HEK293 (cell line): ENCODE measurements at regions not wholly inside any gene's neighbourhood (a gene's known extent, or its start where the extent isn't known, plus 50 kb on each side); places are given as distances from the start of the nearest gene placed in this dataset.
"Not testable (repeated sequence)": the region's sequence is repeated elsewhere in the genome, so short reads cannot be mapped to it uniquely, and the experiment has no call there.

Experiments
- CTCF ChIA-PET: fragments of 350-600 bp; formaldehyde crosslinking; extraction: SDS; loops from one replicate; lab custom pipeline; 2021; ENCODE audit warnings: antibody characterized with exemption; lab: Yijun Ruan, JAX
- POLR2A ChIA-PET: fragments of 300-600 bp; formaldehyde crosslinking; extraction: SDS; loops from one replicate; lab custom pipeline; 2020; ENCODE audit warnings: antibody characterized with exemption, inconsistent platforms; lab: Yijun Ruan, JAX
- H3K27ac ChIP-seq: fragments of 200-500 bp; sonication (Bioruptor generic); 2 replicates; pipeline ENCODE4 v1.5.1; 2014; ENCODE audit warnings: low read depth, low read length, control low read depth, inconsistent platforms; ENCODE audit errors: extremely low read depth
- H3K36me3 ChIP-seq, 2 experiments: fragments of 200-500 bp in 1 of 2; sonication (Bioruptor generic) in 1 of 2; 1 replicate in 1 of 2; 2 replicates in 1 of 2; pipeline ENCODE4 v1.5.1; 2014 to 2017; ENCODE audit warnings: inconsistent platforms in 2 of 2, low read length in 2 of 2; ENCODE audit not compliant: control insufficient read depth in 2 of 2, insufficient read depth in 1 of 2
- H3K4me1 ChIP-seq: fragments of 200-500 bp; sonication (Bioruptor generic); 2 replicates; pipeline ENCODE4 v1.5.1; 2014; ENCODE audit warnings: mild to moderate bottlenecking, low read length, inconsistent platforms; ENCODE audit not compliant: control insufficient read depth, insufficient read depth
- H3K4me3 ChIP-seq: 2 replicates; pipeline ENCODE4 v1.5.1; 2011; ENCODE audit warnings: low read depth, mild to moderate bottlenecking, control low read depth, low read length, moderate library complexity
- H3K9me3 ChIP-seq: fragments of 200-500 bp; sonication (Bioruptor generic); 2 replicates; pipeline ENCODE4 v1.5.1; 2014; ENCODE audit warnings: low read depth, low read length, inconsistent platforms; ENCODE audit not compliant: control insufficient read depth, insufficient read depth
- GLIS2 ChIP-seq: fragments of 450-650 bp; formaldehyde crosslinking; IDR thresholded peaks from 2 replicates; pipeline ENCODE4 v1.5.1; 2016; ENCODE audit warnings: missing biosample characterization, missing genetic modification characterization
- HIC1 ChIP-seq: fragments of 450-650 bp; formaldehyde crosslinking; IDR thresholded peaks from 2 replicates; pipeline ENCODE4 v1.5.1; 2016; ENCODE audit warnings: missing biosample characterization, missing genetic modification characterization
- HOXA7 ChIP-seq: sonication (generic); formaldehyde crosslinking; IDR thresholded peaks from 2 replicates; pipeline ENCODE4 v1.8.1; 2022; ENCODE audit warnings: missing genetic modification reagents, borderline replicate concordance
- WT1 ChIP-seq: fragments of 450-650 bp; formaldehyde crosslinking; IDR thresholded peaks from 2 replicates; pipeline ENCODE4 v1.5.1; 2016; ENCODE audit warnings: missing biosample characterization, missing genetic modification characterization
- YY1 ChIP-seq: fragments of 450-650 bp; formaldehyde crosslinking; IDR thresholded peaks from 2 replicates; pipeline ENCODE4 v1.5.1; 2018; ENCODE audit warnings: missing biosample characterization, missing genetic modification characterization
- ZEB2 ChIP-seq: fragments of 450-650 bp; formaldehyde crosslinking; IDR thresholded peaks from 2 replicates; pipeline ENCODE4 v1.5.1; 2016; ENCODE audit warnings: missing biosample characterization, missing genetic modification characterization
- ZNF175 ChIP-seq: fragments of 450-650 bp; formaldehyde crosslinking; IDR thresholded peaks from 2 replicates; pipeline ENCODE4 v1.5.1; 2016; ENCODE audit warnings: missing biosample characterization, missing genetic modification characterization
- ZNF354C ChIP-seq: fragments of 450-650 bp; formaldehyde crosslinking; IDR thresholded peaks from 2 replicates; pipeline ENCODE4 v1.5.1; 2016; ENCODE audit warnings: missing biosample characterization, missing genetic modification characterization, low read depth, borderline replicate concordance
- ZNF398 ChIP-seq: fragments of 450-650 bp; formaldehyde crosslinking; IDR thresholded peaks from 2 replicates; pipeline ENCODE4 v1.5.1; 2017; ENCODE audit warnings: missing biosample characterization, missing genetic modification characterization
- ZNF433 ChIP-seq: fragments of 450-650 bp; formaldehyde crosslinking; IDR thresholded peaks from 2 replicates; pipeline ENCODE4 v1.5.1; 2016; ENCODE audit warnings: missing biosample characterization, missing genetic modification characterization, low read depth
- ZNF513 ChIP-seq: fragments of 450-650 bp; IDR thresholded peaks from 2 replicates; pipeline ENCODE4 v1.5.1; 2018; ENCODE audit warnings: missing biosample characterization, missing genetic modification characterization
- ZNF544 ChIP-seq: fragments of 450-650 bp; formaldehyde crosslinking; IDR thresholded peaks from 2 replicates; pipeline ENCODE4 v1.5.0; 2017; ENCODE audit warnings: missing biosample characterization, missing genetic modification characterization
- ZNF549 ChIP-seq: fragments of 450-650 bp; IDR thresholded peaks from 2 replicates; pipeline ENCODE4 v1.5.1; 2018; ENCODE audit warnings: missing biosample characterization, missing genetic modification characterization, mild to moderate bottlenecking, inconsistent platforms, moderate library complexity
- ZNF558 ChIP-seq: fragments of 450-650 bp; formaldehyde crosslinking; IDR thresholded peaks from 2 replicates; pipeline ENCODE4 v1.5.1; 2016; ENCODE audit warnings: missing biosample characterization, missing genetic modification characterization
- ZNF596 ChIP-seq: fragments of 450-650 bp; IDR thresholded peaks from 2 replicates; pipeline ENCODE4 v1.5.0; 2018; ENCODE audit warnings: missing biosample characterization, mild to moderate bottlenecking, missing genetic modification characterization, moderate library complexity
- TF ChIP-seq, protein P1 (sequence below): fragments of 450-650 bp; IDR thresholded peaks from 2 replicates; pipeline ENCODE4 v1.5.1; 2018; ENCODE audit warnings: missing biosample characterization, mild to moderate bottlenecking, missing genetic modification characterization

- TF ChIP-seq ZNF398 (tag by site-specific recombination), result no peak
- TF ChIP-seq HIC1 (tag by site-specific recombination), result no peak
Observed at GRCh38 chr2:44104855-44105271, 63.8 kb upstream of the PPM1B start.

GRCh38 chr2:44106509-44106908, 62.2 kb upstream of the PPM1B start:
- H3K4me1 ChIP-seq, CTCF ChIA-PET, H3K36me3 ChIP-seq, POLR2A ChIA-PET, H3K4me3 ChIP-seq, H3K9me3 ChIP-seq, H3K27ac ChIP-seq: not testable (repeated sequence)

More at GRCh38 chr2:44104855-44105271, 63.8 kb upstream of the PPM1B start:
- Histone ChIP-seq H3K27ac (no peak overlapping the region), H3K9me3 (no peaks in the 10 kb centered on the region), H3K4me1 (no peaks in the 10 kb centered on the region), H3K36me3 (no peaks in the 10 kb centered on the region), H3K4me3 (no peak overlapping the region)
- POLR2A ChIA-PET, result no interaction called here
- CTCF ChIA-PET, result interaction anchor here (0.6 kb wide), 1 partner anchor 915 kb away, joined by 5 read pairs; no protein-coding TSS in a partner anchor

GRCh38 chr2:44107086-44107740, 61.5 kb upstream of the PPM1B start:
- ChIA-PET CTCF (interaction anchor here (0.6 to 2.1 kb wide), 3 partner anchors 12 to 240 kb away, joined by 3 to 6 read pairs (median 4); no protein-coding TSS in a partner anchor), POLR2A (no interaction called here)
- no peak overlapping the region for H3K27ac ChIP-seq
- TF ChIP-seq WT1 (no peak), GLIS2 (tag by site-specific recombination) (no peak), ZNF433 (no peak), ZNF513 (tag by site-specific recombination) (no peak), ZNF549 (tag by site-specific recombination) (no peak), ZNF596 (tag by site-specific recombination) (no peak)
- TF ChIP-seq, protein P1, sequence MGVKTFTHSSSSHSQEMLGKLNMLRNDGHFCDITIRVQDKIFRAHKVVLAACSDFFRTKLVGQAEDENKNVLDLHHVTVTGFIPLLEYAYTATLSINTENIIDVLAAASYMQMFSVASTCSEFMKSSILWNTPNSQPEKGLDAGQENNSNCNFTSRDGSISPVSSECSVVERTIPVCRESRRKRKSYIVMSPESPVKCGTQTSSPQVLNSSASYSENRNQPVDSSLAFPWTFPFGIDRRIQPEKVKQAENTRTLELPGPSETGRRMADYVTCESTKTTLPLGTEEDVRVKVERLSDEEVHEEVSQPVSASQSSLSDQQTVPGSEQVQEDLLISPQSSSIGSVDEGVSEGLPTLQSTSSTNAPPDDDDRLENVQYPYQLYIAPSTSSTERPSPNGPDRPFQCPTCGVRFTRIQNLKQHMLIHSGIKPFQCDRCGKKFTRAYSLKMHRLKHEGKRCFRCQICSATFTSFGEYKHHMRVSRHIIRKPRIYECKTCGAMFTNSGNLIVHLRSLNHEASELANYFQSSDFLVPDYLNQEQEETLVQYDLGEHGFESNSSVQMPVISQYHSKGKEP (tag by site-specific recombination), result no peak
- no peaks in the 10 kb centered on the region for H3K4me1 ChIP-seq
- H3K9me3 ChIP-seq, result no peaks in the 10 kb centered on the region
- no peak overlapping the region for H3K4me3 ChIP-seq
- no peaks in the 10 kb centered on the region for H3K36me3 ChIP-seq

DNA sequence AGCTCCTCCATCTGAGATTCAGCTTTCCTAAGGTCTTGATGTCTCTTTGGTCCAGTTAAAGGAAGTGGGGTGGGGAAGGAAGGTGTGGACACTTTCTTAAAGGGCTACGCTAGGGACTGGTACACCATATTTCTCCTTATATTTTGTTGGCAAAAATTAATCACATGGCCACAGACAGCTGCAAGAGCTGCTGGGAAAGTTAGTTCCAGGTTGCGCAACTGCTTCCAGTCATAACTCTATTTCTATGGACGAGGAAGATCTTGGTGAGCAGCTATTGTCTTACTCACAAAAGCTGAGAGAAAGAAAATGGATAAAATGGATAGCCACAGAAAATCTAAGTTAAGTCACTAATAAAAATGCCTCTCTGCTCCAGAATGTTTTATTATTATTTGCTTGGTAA, 60.7 kb upstream of the PPM1B start:
- ChIA-PET POLR2A (no interaction called here), CTCF (interaction anchor here (2.1 kb wide), 1 partner anchor 64 kb away, joined by 6 read pairs; no protein-coding TSS in a partner anchor)
- Histone ChIP-seq H3K4me1 (no peaks in the 10 kb centered on the region), H3K4me3 (no peak overlapping the region), H3K27ac (no peak overlapping the region), H3K9me3 (no peaks in the 10 kb centered on the region), H3K36me3 (no peaks in the 10 kb centered on the region)
- no peak for TF ChIP-seq ZNF175 (tag by site-specific recombination)
- no peak for TF ChIP-seq ZNF354C (tag by site-specific recombination)
- TF ChIP-seq ZNF558 (tag by site-specific recombination), result no peak
- no peak for TF ChIP-seq HOXA7
- no peak for TF ChIP-seq YY1 (tag by site-specific recombination)
- no peak for TF ChIP-seq ZNF544 (tag by site-specific recombination)
- TF ChIP-seq, protein P1 (tag by site-specific recombination), result no peak
- no peak for TF ChIP-seq ZEB2
